GM21619 (cell line): ENCODE measurements at regions not wholly inside any gene's neighbourhood (a gene's known extent, or its start where the extent isn't known, plus 50 kb on each side); places are given as distances from the start of the nearest gene placed in this dataset.
A peak's percentile ranks its signal among the peaks of the same experiment; 100 is the strongest.

ENCODE experiments used
- ATAC-seq: cut with Tn5 transposase; IDR thresholded peaks from one replicate; pipeline ENCODE4 v1.9.1; 2021; ENCODE audit not compliant: unreplicated experiment

GRCh38 chr16:80366023-80366422 lies 174.8 kb upstream of the DYNLRB2 start:
- ATAC-seq: no peak

- ATAC-seq: no peak
These were observed 178.0 kb upstream of the DYNLRB2 start for GRCh38 chr16:80362816-80363215.

GRCh38 chr16:80356365-80356764 lies 184.4 kb upstream of the DYNLRB2 start:
- ATAC-seq: no peak

GRCh38 chr16:80355335-80355734 lies 185.5 kb upstream of the DYNLRB2 start:
- ATAC-seq: no peak

- no peak for ATAC-seq
These were observed 190.7 kb upstream of the DYNLRB2 start for GRCh38 chr16:80350061-80350460.

- ATAC-seq: no peak
These were observed 192.9 kb upstream of the DYNLRB2 start for GRCh38 chr16:80347900-80348299.

GRCh38 chr16:80347002-80347401 lies 193.8 kb upstream of the DYNLRB2 start:
- ATAC-seq: no peak

GRCh38 chr16:80346111-80346632 lies 194.6 kb upstream of the DYNLRB2 start:
- peak; percentile 83 for ATAC-seq

- no peak for ATAC-seq
These were observed 195.1 kb upstream of the DYNLRB2 start for GRCh38 chr16:80345701-80346100.

GRCh38 chr16:80344570-80344969 lies 196.2 kb upstream of the DYNLRB2 start:
- no peak for ATAC-seq

GRCh38 chr16:80341263-80341662 lies 199.5 kb upstream of the DYNLRB2 start:
- ATAC-seq: no peak

GRCh38 chr16:80337786-80338185 lies 203.0 kb upstream of the DYNLRB2 start:
- no peak for ATAC-seq

GRCh38 chr16:80330803-80331202 lies 210.0 kb upstream of the DYNLRB2 start:
- ATAC-seq: no peak

- ATAC-seq: no peak
These were observed 210.6 kb upstream of the DYNLRB2 start for GRCh38 chr16:80330150-80330549.

- no peak for ATAC-seq
These were observed 213.1 kb upstream of the DYNLRB2 start for GRCh38 chr16:80327740-80328139.

GRCh38 chr16:80324371-80324770 lies 216.4 kb upstream of the DYNLRB2 start:
- no peak for ATAC-seq

GRCh38 chr16:80323808-80324195 lies 217.0 kb upstream of the DYNLRB2 start:
- ATAC-seq: no peak

- no peak for ATAC-seq
These were observed 217.5 kb upstream of the DYNLRB2 start for GRCh38 chr16:80323187-80323807.

GRCh38 chr16:80319181-80319580 lies 221.6 kb upstream of the DYNLRB2 start:
- ATAC-seq: no peak

GRCh38 chr16:80318107-80318506 lies 222.7 kb upstream of the DYNLRB2 start:
- no peak for ATAC-seq

- no peak for ATAC-seq
These were observed 223.2 kb upstream of the DYNLRB2 start for GRCh38 chr16:80317599-80318037.

GRCh38 chr16:80317116-80317515 lies 223.7 kb upstream of the DYNLRB2 start:
- no peak for ATAC-seq

GRCh38 chr16:80314042-80314441 lies 226.8 kb upstream of the DYNLRB2 start:
- ATAC-seq: no peak
